H54 (cell line): ENCODE measurements at regions not wholly inside any gene's neighbourhood (a gene's known extent, or its start where the extent isn't known, plus 50 kb on each side); places are given as distances from the start of the nearest gene placed in this dataset.
"Not testable (repeated sequence)": the region's sequence is repeated elsewhere in the genome, so short reads cannot be mapped to it uniquely, and the experiment has no call there.

Experiments
- DNase-seq: peaks from one replicate; pipeline ENCODE4 v3.0.0; 2011; ENCODE audit warnings: low spot score, mixed read lengths; ENCODE audit not compliant: insufficient read length
- FAIRE-seq: peaks from 3 replicates; lab custom pipeline; 2011; peaks lifted over from hg19 to GRCh38; lab: Jason Lieb, UNC
- POLR2A ChIP-seq: IDR thresholded peaks from 2 replicates; pipeline ENCODE4 v1.6.1; 2011; ENCODE audit warnings: low read depth, mild to moderate bottlenecking, low read length

DNA sequence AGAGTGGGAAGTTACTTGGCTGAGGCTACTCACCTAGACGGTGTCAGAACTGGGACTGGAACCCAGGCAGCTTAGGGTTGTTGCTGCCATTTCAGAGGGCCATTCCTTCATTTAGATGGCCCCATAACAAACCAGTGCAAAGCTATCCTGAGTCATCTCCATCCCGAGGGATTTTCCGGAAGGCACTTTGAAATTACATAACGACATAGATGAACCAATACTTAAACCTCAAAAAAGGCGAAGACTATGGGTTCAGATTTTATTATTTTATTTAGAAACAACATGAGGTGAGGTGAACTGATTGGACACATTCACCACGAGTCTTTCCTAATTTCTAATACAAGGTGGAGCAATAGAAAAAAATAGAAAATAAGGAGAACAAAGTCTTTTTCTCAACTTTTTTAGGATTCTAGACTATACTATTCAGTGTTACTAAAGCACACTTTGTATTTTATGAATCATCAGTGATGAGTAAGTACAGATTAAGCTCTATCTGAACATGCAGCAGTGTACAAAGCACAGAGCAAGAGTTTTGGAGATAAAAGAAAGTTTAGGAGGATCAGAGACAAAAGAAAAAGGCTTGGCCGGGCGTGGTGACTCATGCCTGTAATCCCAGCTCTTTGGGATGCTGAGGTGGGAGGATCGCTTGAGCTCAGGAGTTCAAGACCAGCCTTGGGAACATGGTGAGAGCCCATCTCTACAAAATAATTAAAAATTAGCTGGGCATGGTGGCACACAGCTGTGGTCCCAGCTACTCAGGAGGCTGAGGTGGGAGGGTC lies 79.5 kb upstream of the SVIL start:
- no peak for TF ChIP-seq POLR2A
- FAIRE-seq (peak; percentile 82), DNase-seq (peak; percentile 40)

DNA sequence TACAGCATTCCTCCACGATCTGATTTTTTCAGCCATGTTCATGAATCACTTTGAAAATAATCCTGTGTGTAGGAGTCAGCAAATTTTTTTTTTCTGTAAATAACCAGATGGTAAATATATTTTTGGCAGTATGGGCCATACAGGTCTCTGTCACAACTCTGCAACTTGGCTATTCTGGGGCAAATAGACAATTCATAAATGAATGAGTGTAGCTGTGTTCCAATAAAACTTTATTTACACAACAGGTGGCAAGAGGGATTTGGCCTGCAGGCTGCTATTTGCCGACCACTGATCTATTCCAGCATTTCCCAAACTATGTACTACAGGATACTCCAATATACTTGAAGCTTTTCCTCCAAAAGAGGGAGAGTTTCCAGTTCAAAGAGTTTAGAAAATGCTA lies 78.7 kb upstream of the SVIL start:
- DNase-seq (no peak), FAIRE-seq (no peak)
- TF ChIP-seq POLR2A, result no peak

DNA sequence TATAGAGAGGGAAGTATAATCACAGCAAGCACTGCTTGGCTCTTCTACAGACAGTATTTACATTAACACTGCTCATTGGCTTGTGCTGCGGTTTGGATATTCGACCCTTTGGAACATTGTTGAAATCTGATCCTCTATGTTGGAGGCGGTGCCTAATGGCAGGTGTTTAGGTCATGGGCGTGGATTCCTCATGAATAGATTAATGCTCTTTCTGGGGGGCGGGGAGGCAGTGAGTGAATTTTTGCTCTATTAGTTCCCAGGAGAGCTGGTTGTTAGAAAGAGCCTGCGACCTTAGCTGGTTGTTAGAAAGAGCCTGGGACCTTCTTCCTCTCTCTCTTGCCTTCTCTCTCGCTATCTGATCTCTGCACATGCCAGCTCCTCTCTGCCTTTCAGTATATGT lies 77.3 kb upstream of the SVIL start:
- DNase-seq (no peak), FAIRE-seq (no peak)
- TF ChIP-seq POLR2A, result no peak

DNA sequence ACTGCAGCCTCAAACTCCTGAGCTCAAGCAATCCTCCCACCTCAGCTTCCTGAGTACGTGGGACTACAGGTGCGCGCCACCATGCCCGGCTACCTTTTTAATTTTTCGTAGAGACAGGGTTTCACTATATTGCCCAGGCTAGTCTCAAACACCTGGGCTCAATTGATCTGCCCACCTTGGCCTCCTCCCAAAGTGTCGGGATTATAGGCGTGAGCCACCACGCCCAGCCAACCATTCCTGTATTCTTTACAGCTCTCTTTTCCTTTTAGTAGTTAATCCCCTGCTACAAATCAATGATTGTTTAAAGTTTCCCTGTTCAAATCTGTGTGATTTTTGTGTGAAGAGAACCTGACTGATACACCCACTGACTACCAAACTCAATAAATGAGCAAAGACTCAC lies 75.4 kb upstream of the SVIL start:
- TF ChIP-seq POLR2A, result no peak
- no peak for FAIRE-seq

DNA sequence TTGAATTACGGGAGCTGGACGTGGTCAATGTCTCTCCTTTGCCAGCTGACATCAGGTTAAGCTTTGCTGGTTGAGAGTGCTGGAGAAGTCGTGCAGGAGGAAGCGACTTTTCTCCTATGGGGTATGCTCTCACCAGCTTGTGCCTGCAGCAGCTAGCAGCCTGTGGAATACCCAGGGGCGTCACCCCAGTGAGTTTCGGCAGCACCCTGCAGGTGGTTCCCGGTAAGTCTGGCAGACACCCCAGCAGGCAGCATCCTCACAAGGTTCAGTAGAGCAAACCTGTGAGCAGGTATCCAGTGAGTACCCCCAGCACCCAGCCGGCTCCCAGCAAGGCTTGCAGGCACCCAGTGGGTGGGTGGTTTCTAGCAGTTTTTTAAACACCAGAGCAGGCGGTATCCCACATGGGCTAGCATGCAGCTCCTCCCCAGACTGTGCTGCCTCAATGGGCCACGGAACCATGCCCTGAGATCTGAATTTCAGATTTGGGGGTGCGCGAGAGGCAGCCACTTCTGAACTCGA lies 74.8 kb upstream of the SVIL start:
- no peak for TF ChIP-seq POLR2A
- FAIRE-seq (no peak), DNase-seq (no peak)

More for the DNA sequence above, 75.4 kb upstream of the SVIL start:
- no peak for DNase-seq

DNA sequence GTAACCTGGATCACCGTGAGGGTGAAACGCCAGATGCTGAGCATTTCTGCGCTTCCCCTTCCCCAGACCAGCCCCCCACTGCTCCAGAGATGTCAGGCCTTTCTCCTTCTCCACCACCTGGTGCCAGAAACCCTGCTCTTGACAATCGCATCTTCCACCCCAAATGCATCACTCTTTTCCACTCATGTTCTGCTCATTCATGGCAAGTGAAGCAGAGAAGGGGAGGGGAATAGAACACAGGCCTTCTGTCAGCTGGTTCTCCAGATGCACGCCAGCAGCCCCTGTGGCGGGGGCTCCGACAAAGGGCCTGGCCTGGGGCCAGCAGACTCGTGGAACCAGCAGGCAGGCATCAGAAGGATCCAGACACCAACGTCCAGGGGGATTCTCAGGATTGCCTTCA lies 68.5 kb upstream of the SVIL start:
- no peak for TF ChIP-seq POLR2A
- DNase-seq, result no peak
- no peak for FAIRE-seq

DNA sequence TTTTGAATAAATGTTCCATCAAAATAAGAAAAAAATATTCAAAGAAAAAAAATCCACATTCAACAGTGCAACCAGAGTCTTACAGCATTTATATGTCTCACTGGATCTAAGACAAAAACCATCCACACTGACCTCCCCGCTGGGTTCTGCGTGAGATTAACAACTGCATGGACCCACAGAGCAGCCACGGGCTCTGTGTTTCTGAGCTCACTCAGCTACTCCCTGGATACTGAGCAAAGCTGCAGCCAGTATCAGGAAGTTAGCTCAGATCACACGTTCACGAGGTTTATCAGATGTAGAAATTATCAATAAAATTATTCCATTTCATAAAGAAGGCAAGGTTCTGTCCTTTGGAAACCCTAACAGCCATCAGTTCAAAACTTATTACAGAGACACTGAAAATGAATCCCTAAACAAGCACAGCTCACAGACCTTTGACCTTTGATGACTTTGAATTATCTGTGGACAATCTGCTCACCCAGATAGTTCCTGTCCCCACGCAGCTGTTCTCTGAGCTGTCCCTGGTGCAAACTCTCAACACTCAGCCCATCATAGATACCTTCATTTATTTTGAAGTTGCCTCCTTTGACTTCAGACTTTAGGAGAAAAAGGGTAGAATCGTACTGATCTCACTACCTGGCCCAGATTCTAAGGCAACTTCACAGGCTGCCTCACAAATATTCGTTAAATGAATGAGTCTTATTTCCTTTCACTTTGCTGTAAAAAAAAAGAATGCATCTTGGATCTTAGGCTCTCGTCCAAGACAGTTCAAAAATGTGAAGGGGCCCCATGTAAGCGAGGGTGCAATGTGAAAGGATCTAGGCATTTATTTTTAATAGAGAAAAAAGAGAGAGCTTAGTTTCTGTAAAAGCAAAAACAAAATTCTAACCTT lies 67.7 kb upstream of the SVIL start:
- DNase-seq (no peak), FAIRE-seq (no peak)
- TF ChIP-seq POLR2A, result no peak

DNA sequence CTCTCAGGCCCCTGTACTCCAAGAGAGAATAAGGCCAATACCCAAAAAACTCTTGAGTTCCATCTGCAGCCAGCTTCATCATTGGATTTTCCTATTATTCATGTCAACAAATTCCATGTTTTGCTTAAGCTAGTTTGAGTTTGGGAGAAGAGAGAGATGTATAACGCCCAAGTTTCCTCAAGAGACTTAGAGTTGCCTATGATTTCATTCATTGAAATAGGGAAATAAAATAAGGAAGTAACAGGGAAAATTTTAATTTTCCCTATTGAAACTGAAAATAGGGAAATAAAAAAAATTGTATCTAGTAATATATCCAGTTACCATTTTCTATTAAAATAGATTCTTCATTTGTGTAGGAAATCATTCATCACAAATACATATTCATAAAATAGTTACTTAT lies 66.5 kb upstream of the SVIL start:
- no peak for TF ChIP-seq POLR2A
- FAIRE-seq (no peak), DNase-seq (no peak)

DNA sequence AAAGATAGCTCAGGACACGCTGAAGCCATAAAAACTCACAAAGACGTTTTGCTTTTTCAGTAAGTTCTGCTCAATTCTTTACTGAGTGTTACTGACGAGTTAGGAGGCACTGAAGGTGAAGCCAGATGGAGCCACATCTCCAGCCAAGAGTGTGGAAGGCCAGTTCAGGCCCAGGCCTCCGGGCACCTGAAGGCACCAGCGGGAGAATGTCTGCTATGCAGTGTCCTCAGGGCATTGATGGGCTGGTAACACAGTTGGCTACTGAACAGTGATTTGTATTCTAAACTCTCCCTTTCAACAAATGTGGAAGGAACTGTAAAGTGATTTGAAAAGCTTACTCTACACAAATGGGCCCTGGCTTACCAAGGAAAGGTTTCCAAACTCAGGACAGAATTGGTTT lies 64.8 kb upstream of the SVIL start:
- no peak for FAIRE-seq
- TF ChIP-seq POLR2A, result no peak
- DNase-seq, result no peak

DNA sequence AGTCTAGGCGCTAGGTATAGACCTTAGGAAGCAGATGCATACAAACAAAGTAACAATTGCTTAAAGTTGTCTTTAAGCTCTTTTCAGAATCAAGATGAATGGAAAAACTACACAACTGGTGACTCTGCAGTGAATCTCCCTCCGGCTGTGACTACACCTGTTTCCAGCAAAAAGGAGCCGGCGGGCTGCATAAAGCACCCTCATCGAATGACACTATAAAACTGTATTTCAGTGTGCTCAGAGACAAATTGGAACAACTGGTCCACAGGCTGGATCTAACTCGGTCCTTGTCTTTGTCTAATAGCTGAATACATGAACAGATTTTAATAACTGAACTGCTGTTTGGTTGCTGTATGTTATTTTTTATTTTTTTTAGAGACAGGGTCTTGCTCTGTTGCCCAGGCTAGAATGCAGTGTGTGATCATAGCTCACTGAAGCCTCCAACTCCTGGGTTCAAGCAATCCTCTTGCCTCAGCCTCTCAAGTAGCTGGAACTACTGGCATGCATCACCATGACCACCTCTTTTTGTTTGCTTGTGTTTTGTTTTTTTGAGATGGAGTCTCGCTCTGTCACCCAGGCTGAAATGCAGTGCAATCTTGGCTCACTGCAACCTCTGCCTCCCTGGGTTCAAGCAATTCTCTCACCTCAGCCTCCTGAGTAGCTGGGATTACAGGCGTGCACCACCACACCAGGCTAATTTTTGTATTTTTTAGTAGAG lies 64.2 kb upstream of the SVIL start:
- DNase-seq (no peak), FAIRE-seq (no peak)
- no peak for TF ChIP-seq POLR2A

DNA sequence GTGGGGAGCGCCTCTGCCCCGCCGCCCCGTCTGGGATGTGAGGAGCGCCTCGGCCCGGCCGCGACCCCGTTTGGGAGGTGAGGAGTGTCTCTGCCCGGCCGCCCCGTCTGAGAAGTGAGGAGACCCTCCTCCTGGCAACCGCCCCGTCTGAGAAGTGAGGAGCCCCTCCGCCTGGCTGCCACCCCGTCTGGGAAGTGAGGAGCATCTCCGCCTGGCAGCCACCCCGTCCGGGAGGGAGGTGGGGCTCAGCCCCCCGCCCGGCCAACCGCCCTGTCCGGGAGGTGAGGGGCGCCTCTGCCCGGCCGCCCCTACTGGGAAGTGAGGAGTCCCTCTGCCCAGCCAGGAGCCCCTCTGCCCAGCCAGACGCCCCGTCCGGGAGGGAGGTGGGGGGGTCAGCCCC lies 61.8 kb upstream of the SVIL start:
- not testable (repeated sequence) for FAIRE-seq, DNase-seq

DNA sequence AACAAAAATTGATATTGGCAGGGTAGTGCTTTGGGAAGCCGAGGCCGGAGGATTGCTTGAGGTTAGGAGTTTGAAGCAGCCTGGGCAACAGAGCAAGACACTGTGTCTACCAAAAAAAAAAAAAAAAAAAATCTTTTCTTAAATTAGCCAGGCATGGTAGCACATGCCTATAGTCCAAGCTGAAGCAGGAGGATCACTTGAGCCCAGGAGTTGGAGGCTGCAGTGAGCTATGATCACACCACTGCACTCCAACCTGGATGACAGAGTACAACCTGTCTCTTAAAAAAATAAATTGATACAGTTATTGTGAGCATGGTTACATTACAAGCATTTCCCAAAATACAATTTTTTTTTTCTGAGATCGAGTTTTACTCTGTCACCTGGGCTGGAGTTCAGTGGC lies 59.4 kb upstream of the SVIL start:
- DNase-seq (no peak), FAIRE-seq (no peak)
- no peak for TF ChIP-seq POLR2A

DNA sequence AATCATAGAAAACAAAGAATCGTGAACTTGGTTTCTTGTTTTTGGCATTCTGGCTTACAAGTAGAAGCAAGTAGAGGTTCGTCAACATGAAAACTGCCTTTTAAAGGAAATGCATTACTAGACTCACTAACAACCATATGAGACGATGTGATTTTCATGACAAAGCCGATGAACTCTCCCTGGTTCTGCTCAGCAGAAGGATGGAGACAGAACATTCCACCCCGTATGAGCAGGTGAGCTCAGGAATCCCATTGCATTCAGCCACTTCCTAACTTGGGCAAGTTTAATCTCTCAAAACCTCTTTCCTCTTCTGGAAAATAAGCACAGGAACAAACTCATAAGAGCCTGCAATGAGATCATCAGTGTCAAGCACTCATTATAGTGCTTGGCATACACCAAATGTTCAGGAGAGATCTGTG lies 57.4 kb upstream of the SVIL start:
- no peak for TF ChIP-seq POLR2A
- no peak for FAIRE-seq
- peak; percentile 36 for DNase-seq

DNA sequence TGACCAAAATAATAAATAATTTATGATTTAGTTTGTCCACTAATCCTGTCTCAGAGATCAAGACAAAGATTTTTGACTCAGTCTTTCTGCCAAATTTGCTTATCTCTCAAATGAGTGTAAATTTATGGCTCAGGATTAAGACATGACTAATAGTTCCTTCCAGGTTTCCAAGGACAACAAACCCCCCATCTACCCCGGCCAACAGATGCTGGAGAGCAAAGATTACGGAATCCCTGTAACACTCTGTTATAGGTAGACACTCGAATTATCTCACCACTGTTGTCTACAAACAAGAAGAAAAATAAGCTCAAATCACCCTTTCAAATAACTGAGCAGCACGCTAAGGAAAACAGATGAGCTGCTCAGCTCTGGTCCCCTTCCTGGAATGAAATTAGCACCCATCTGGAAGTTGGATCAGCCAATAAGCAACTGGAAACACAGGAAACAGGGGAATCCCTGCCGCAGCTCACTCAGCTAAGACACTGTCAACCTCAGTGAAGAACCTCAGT lies 56.8 kb upstream of the SVIL start:
- TF ChIP-seq POLR2A, result no peak
- FAIRE-seq, result peak; percentile 91
- peak; percentile 50 for DNase-seq
